Uterus (tissue), 3 donors: ENCODE measurements at regions not wholly inside any gene's neighbourhood (a gene's known extent, or its start where the extent isn't known, plus 50 kb on each side); places are given as distances from the start of the nearest gene placed in this dataset.
"Not testable (repeated sequence)": the region's sequence is repeated elsewhere in the genome, so short reads cannot be mapped to it uniquely, and the experiment has no call there.

ENCODE experiments used
- DNase-seq, 2 donors: peaks; one replicate each; pipeline ENCODE4 v3.0.0-alpha.2; 2019 to 2020
- H3K27ac ChIP-seq, 2 donors: fragments of 200-600 bp; sonication (generic); 1 replicate in 1 of 2; 2 replicates in 1 of 2; pipeline ENCODE4 v1.5.1; 2016 to 2018
- H3K27me3 ChIP-seq, 2 donors: fragments of 200-600 bp; sonication (generic); one replicate each; pipeline ENCODE4 v1.5.1; 2018 to 2019; ENCODE audit warnings: control low read depth in 1 of 2
- H3K36me3 ChIP-seq, 2 donors: fragments of 200-600 bp; sonication (generic); one replicate each; pipeline ENCODE4 v1.5.1; 2019; ENCODE audit warnings: control low read depth in 1 of 2
- H3K4me1 ChIP-seq, 2 donors: fragments of 200-600 bp; sonication (generic); one replicate each; pipeline ENCODE4 v1.5.1; 2018 to 2019; ENCODE audit warnings: control low read depth in 1 of 2
- H3K4me3 ChIP-seq, 2 donors: fragments of 200-600 bp; sonication (generic); 1 replicate in 1 of 2; 2 replicates in 1 of 2; pipeline ENCODE4 v1.5.1; 2018 to 2019; ENCODE audit warnings: mild to moderate bottlenecking in 1 of 2
- H3K9me3 ChIP-seq, 2 donors: fragments of 200-600 bp; sonication (generic); one replicate each; pipeline ENCODE4 v1.5.1; 2019; ENCODE audit warnings: control low read depth in 1 of 2
- POLR2A ChIP-seq, 2 donors: fragments of 450-650 bp; IDR thresholded peaks; one replicate each; pipeline ENCODE4 v1.6.1; 2016; ENCODE audit warnings: antibody characterized with exemption in 2 of 2, mild to moderate bottlenecking in 1 of 2, moderate library complexity in 1 of 2
- intact Hi-C: fragments of 100-400 bp; cut with DNase I; formaldehyde crosslinking; loops from one replicate; pipeline ENCODE4 v1.15.1; 2023; ENCODE audit warnings: low total_unique reads
- TF ChIP-seq, protein P1 (sequence below), 4 experiments: fragments of 200-600 bp in 2 of 4; fragments of 450-650 bp in 2 of 4; sonication (generic) in 2 of 4; IDR thresholded peaks; one replicate each; pipeline ENCODE4 v1.5.1; 2016 to 2019; ENCODE audit warnings: antibody characterized with exemption in 4 of 4, mild to moderate bottlenecking in 2 of 4, moderate library complexity in 1 of 4
- donor health status: DM: yes; HTN: yes; CAD: no.

DNA sequence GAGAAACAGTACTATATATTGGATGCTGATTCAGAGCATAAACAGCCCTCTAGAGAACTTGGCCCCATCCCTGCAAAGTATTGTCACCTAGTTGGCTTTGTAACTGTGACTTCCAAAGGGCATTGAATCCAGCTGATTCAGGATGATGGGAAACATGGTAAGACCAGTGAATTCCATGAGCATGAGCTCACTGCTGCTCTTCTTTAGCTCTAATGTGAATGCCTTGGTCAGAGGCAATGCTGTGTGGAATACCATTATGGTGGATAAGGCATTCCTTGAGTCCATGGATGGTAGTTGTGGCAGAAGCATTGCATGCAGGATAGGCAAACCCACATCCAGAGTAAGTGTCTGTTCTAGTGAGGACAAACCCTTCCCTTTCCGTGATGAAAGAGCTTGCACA lies 365.6 kb upstream of the EDA2R start:
- Histone ChIP-seq H3K27ac (no peak overlapping the region), H3K4me1 (no peaks in the 10 kb centered on the region), H3K4me3 (no peak overlapping the region), H3K9me3 (no peaks in the 10 kb centered on the region), H3K36me3 (no peaks in the 10 kb centered on the region), H3K27me3 (no peaks in the 10 kb centered on the region)
- intact Hi-C loops = no loop called here
- TF ChIP-seq, protein P1, sequence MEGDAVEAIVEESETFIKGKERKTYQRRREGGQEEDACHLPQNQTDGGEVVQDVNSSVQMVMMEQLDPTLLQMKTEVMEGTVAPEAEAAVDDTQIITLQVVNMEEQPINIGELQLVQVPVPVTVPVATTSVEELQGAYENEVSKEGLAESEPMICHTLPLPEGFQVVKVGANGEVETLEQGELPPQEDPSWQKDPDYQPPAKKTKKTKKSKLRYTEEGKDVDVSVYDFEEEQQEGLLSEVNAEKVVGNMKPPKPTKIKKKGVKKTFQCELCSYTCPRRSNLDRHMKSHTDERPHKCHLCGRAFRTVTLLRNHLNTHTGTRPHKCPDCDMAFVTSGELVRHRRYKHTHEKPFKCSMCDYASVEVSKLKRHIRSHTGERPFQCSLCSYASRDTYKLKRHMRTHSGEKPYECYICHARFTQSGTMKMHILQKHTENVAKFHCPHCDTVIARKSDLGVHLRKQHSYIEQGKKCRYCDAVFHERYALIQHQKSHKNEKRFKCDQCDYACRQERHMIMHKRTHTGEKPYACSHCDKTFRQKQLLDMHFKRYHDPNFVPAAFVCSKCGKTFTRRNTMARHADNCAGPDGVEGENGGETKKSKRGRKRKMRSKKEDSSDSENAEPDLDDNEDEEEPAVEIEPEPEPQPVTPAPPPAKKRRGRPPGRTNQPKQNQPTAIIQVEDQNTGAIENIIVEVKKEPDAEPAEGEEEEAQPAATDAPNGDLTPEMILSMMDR (IDR thresholded peaks at IDR 0.05) = no peak
- no peak for DNase-seq

- H3K4me3 ChIP-seq = no peak overlapping the region
- H3K36me3 ChIP-seq = no peaks in the 10 kb centered on the region
- DNase-seq = no peak
- TF ChIP-seq, protein P1 (IDR thresholded peaks at IDR 0.05) = no peak
- TF ChIP-seq POLR2A (IDR thresholded peaks at IDR 0.05) = no peak
- H3K27me3 ChIP-seq = no peaks in the 10 kb centered on the region
- H3K27ac ChIP-seq = no peak overlapping the region
- no peaks in the 10 kb centered on the region for H3K9me3 ChIP-seq
- intact Hi-C loops = no loop called here
- H3K4me1 ChIP-seq = no peaks in the 10 kb centered on the region
These were observed 355.9 kb upstream of the EDA2R start for GRCh38 chrX:66994729-66995128.

DNA sequence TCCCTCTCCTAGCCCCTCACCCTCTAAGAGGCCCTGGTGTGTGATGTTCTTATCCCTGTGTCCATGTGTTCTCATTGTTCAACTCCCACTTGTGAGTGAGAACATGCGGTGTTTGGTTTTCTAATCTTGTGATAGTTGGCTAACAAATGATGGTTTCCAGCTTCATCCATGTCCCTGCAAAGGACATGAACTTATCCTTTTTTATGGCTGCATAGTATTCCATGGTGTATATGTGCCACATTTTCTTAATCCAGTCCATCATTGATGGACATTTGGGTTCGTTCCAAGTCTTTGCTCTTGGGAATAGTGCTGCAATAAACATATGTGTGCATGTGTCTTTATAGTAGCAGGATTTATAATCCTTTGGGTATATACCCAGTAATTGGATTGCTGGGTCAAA lies 353.2 kb upstream of the EDA2R start:
- intact Hi-C loops, DNase-seq, H3K9me3 ChIP-seq: not testable (repeated sequence)

GRCh38 chrX:66988331-66988730 lies 349.5 kb upstream of the EDA2R start:
- Histone ChIP-seq H3K4me3 (no peak overlapping the region), H3K9me3 (no peaks in the 10 kb centered on the region), H3K36me3 (no peaks in the 10 kb centered on the region), H3K27ac (no peak overlapping the region), H3K4me1 (no peaks in the 10 kb centered on the region), H3K27me3 (no peaks in the 10 kb centered on the region)
- TF ChIP-seq, protein P1 (IDR thresholded peaks at IDR 0.05) = no peak
- TF ChIP-seq POLR2A (IDR thresholded peaks at IDR 0.05) = no peak
- DNase-seq = no peak
- intact Hi-C loops = no loop called here

More for the DNA sequence above, 353.2 kb upstream of the EDA2R start:
- H3K4me3 ChIP-seq, H3K27ac ChIP-seq, H3K36me3 ChIP-seq, H3K27me3 ChIP-seq, H3K4me1 ChIP-seq: not testable (repeated sequence)

- no peak overlapping the region for H3K27ac ChIP-seq
- TF ChIP-seq, protein P1 (IDR thresholded peaks at IDR 0.05) = no peak
- no peak for TF ChIP-seq POLR2A (IDR thresholded peaks at IDR 0.05)
- H3K9me3 ChIP-seq = no peaks in the 10 kb centered on the region
- H3K27me3 ChIP-seq = no peaks in the 10 kb centered on the region
- no peak for DNase-seq
- H3K4me3 ChIP-seq = no peak overlapping the region
- intact Hi-C loops = no loop called here
- no peaks in the 10 kb centered on the region for H3K36me3 ChIP-seq
- H3K4me1 ChIP-seq = no peaks in the 10 kb centered on the region
These were observed 322.8 kb upstream of the EDA2R start for GRCh38 chrX:66961665-66962064.

GRCh38 chrX:66931713-66932112 lies 292.8 kb upstream of the EDA2R start:
- intact Hi-C loops = no loop called here
- TF ChIP-seq, protein P1 (IDR thresholded peaks at IDR 0.05) = no peak
- no peak for TF ChIP-seq POLR2A (IDR thresholded peaks at IDR 0.05)

DNA sequence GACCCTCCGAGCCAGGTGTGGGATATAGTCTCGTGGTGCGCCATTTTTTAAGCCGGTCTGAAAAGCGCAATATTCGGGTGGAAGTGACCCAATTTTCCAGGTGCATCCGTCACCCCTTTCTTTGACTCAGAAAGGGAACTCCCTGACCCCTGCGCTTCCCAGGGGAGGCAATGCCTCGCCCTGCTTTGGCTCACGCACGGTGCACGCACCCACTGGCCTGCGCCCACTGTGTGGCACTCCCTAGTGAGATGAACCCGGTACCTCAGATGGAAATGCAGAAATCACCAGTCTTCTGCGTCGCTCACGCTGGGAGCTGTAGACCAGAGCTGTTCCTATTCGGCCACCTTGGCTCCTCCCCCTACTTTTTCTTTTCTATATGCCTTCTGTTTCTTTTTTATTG lies 291.6 kb upstream of the EDA2R start:
- H3K27me3 ChIP-seq, DNase-seq, H3K4me1 ChIP-seq, H3K36me3 ChIP-seq, H3K27ac ChIP-seq, H3K4me3 ChIP-seq, intact Hi-C loops: not testable (repeated sequence)
- peaks cover 0 to 11% of the 10 kb centered on the region in 2 donors for H3K9me3 ChIP-seq

More at GRCh38 chrX:66931713-66932112, 292.8 kb upstream of the EDA2R start:
- no peak overlapping the region for H3K27ac ChIP-seq
- no peaks in the 10 kb centered on the region for H3K4me1 ChIP-seq
- peaks cover 0 to 11% of the 10 kb centered on the region in 2 donors for H3K9me3 ChIP-seq
- H3K27me3 ChIP-seq = no peaks in the 10 kb centered on the region
- no peaks in the 10 kb centered on the region for H3K36me3 ChIP-seq
- DNase-seq = no peak
- H3K4me3 ChIP-seq = no peak overlapping the region
